ENCODE measurements at regions not wholly inside any gene's neighbourhood (a gene's known extent, or its start where the extent isn't known, plus 50 kb on each side); places are given as distances from the start of the nearest gene placed in this dataset.

DNA sequence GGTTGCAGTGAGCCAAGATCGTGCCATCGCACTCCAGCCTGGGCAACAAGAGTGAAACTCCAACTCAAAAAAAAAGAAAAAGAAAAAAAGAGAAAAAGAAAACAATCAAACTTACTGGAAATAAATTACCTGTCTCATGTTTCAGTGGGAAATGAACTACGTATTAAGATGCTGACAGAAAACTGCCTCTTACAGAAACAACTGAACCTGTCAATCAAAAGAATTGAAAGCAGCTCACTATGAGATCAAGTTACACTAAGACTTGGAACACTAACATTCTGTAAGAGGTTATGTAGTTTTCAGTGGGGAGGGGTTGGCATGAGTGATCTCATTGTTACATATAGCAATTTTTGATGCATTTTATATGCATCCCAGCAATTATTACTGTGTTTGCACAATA, 64.4 kb upstream of the SPATA31E1 start:
- DNase-seq (ENCODE audit: low read depth, low spot score), result no peak

DNA sequence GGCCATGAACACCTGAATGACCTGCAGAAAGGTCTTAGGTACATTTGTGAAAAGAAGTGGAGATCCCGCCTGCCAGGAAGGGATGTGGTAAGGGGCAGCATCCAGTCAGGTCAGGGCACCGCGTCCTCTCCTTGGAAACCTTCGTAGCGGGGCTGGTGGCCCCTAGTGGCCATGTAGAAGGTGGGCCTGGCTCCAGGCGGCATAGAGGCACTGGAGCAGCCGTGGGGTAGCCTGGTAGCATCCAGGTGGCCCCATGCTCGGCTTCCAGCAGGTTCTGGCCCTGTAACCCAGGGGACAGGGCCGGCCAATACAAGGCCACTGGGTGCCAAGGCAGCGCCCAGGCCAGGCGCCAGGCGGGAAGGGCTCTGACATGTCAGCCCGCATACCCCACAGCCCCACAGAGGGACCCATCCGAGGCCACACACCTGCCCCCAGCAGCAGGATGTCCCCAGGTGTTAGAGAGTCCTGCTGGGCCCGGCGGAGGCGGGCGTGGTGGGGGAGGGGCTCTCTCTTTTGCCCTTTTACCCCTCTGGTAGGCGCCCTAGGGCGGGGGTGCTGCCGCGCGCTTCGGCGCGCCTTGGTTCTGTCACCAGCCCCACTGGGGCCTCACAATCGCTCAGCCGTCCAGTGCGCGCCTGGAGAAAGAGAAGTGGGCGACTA, 58.3 kb upstream of the SPATA31E1 start:
- no peak for DNase-seq (ENCODE audit: low read depth, low spot score)

DNA sequence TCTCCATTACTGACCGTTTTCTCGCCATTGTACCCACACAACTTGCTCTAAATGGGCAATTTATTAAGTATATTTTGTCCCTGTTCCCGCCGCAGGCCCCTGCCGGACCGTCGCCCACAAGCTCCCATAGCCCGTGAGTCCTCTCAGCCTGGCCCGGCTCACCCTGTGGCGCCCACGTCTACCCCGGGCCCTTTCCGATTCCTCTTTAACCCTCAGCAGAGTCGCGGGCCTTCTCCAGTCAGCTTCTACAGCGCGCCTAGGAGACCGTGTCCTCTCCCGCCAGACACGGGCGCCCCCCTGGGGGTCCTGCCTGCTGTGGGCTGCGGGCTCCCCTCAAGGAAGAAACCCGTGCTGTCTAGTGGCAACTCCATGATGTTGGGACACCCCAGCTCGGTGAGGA, 57.8 kb upstream of the SPATA31E1 start:
- no peak for DNase-seq (ENCODE audit: low read depth, low spot score)

DNA sequence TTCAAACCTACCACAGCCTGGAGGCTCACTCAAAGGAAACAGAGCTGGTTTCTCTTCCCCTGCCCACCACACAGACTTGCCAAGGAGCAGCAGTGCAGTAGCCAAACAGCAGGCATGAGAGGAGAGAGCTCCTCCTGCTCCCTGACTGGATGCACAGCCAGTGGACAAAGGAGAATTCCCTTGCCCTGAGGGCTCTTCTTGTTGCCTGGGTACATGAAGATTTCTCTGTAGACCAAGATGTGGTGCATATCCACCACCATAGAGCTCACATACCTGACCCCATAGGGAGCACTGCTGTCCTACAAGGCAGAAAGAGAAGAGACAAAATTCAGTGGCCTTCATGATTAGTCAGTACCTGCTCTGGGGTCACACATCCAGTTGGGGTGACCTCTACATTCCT, 56.3 kb upstream of the SPATA31E1 start:
- DNase-seq (ENCODE audit: low read depth, low spot score), result no peak

DNA sequence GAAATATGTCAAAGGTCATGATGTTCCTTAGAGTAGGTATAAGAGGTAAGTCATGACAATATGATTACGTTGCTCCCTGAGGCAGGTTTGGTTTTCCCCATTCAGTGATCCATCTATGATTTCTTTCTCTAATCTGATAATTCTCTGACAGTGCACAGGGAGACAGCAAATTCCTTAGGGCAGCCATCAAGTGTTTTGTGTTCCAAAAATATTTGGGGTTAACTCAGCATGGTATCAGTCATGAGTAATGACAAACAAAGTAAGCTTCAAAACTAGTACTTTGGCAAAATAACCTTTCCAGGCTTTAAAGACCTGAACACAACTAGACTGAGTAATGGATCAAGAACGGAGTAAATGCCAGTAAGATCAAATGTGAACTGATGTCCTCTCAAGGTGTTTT, 55.3 kb upstream of the SPATA31E1 start:
- DNase-seq (ENCODE audit: low read depth, low spot score), result peak; percentile 48

DNA sequence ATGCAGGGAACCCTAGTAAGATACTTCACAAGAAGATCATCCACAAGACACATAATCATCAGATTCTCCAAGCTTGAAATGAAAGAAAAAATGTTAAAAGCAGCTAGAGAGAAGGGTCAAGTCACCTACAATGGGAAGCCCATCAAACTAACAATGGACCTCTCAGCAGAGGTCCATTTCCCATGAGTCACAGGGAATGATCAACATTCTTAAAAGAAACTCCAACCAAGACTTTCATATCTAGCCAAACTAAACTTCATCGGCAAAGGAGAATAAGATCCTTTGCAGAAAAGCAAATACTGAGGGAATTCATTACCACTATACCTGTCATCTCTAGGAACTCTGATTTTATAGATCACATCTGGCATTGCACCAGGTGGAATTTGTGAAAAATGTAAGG, 52.9 kb upstream of the SPATA31E1 start:
- DNase-seq (ENCODE audit: low read depth, low spot score), result peak; percentile 67

DNA sequence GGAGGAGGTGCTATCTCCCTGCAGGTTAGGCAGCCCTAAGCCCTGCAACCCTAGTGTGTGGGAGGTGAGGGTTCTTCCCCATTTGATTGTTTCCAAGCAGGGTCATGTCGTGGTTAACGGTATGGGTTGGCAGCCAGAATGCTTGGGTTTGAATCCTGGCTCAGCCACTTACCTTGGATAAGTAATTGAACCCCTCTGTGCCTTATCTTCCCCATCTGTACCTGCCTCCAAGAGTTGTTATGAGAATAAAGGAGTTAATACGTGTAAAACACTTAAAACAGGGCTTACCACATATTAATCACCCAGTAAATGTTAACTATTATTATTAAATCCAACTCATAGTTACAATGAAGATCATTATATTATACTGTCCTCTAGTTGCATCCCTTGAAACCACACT, 52.2 kb upstream of the SPATA31E1 start:
- DNase-seq (ENCODE audit: low read depth, low spot score), result no peak

DNA sequence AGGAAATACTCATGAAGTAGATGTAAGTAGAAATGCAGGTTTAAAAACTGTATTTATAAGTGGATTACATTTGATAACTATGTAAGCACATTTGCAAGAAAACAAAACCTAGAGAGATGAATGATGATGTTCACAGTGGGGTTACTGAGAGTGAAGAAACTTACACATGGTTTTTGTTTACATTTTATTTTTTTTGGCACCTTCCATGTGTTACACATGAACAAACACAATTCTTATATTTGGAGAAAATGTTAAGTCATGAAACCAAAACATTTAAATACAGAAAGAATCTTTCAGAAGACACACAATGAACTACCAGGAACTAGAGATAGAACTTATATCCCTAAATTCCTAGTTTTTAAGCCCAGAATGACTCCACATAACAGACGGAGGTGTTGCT, 51.5 kb upstream of the SPATA31E1 start:
- DNase-seq (ENCODE audit: low read depth, low spot score), result no peak
